Tibial nerve (tissue), 4 donors: ENCODE measurements at regions not wholly inside any gene's neighbourhood (a gene's known extent, or its start where the extent isn't known, plus 50 kb on each side); places are given as distances from the start of the nearest gene placed in this dataset.

Source experiments
- CTCF ChIP-seq, 5 experiments: fragments of 200-600 bp in 3 of 5; fragments of 450-650 bp in 2 of 5; sonication (generic) in 3 of 5; IDR thresholded peaks; one replicate each; pipeline ENCODE4 v1.5.1; 2016 to 2019; ENCODE audit warnings: antibody characterized with exemption in 5 of 5, mild to moderate bottlenecking in 3 of 5, moderate library complexity in 2 of 5
- EP300 ChIP-seq, 2 donors: sonication (generic); formaldehyde crosslinking; IDR thresholded peaks; one replicate each; pipeline ENCODE4 v1.6.1; 2017; ENCODE audit warnings: antibody characterized with exemption in 2 of 2, mild to moderate bottlenecking in 1 of 2
- POLR2A ChIP-seq, 2 donors: fragments of 450-650 bp; IDR thresholded peaks; one replicate each; pipeline ENCODE4 v1.6.1; 2017; ENCODE audit warnings: antibody characterized with exemption in 2 of 2, mild to moderate bottlenecking in 2 of 2, moderate library complexity in 2 of 2

GRCh38 chr3:110736332-110736731, 335.3 kb upstream of the NECTIN3 start:
- TF ChIP-seq EP300 (IDR thresholded peaks at IDR 0.05) (no peak), CTCF (IDR thresholded peaks at IDR 0.05) (no peak), POLR2A (IDR thresholded peaks at IDR 0.05) (no peak)
